Endodermal cell (in vitro differentiated cells): ENCODE measurements at regions not wholly inside any gene's neighbourhood (a gene's known extent, or its start where the extent isn't known, plus 50 kb on each side); places are given as distances from the start of the nearest gene placed in this dataset.

ENCODE experiments used
- DNase-seq: peaks from one replicate; pipeline ENCODE4 v3.0.0-alpha.2; 2017
- H3K27ac ChIP-seq: 2 replicates; pipeline ENCODE4 v1.5.1; 2013; ENCODE audit warnings: mild to moderate bottlenecking, low read depth, low read length, moderate library complexity
- H3K27me3 ChIP-seq: 2 replicates; pipeline ENCODE4 v1.6.1; 2013; ENCODE audit warnings: mild to moderate bottlenecking, low read length, moderate library complexity; ENCODE audit not compliant: insufficient read depth, control insufficient read depth, poor library complexity, severe bottlenecking
- H3K36me3 ChIP-seq: 2 replicates; pipeline ENCODE4 v1.7.0; 2013; ENCODE audit warnings: mild to moderate bottlenecking, low read length, moderate library complexity; ENCODE audit not compliant: control insufficient read depth, insufficient read depth
- H3K4me1 ChIP-seq: one replicate; pipeline ENCODE4 v1.7.0; 2013; ENCODE audit warnings: low read length; ENCODE audit not compliant: control insufficient read depth, insufficient read depth
- H3K4me3 ChIP-seq: 2 replicates; pipeline ENCODE4 v1.5.1; 2013; ENCODE audit warnings: mild to moderate bottlenecking, low read length, moderate library complexity
- H3K9ac ChIP-seq: 2 replicates; pipeline ENCODE4 v1.6.1; 2013; ENCODE audit warnings: mild to moderate bottlenecking, low read length, moderate library complexity; ENCODE audit not compliant: poor library complexity, severe bottlenecking; ENCODE audit errors: extremely low read depth
- H3K9me3 ChIP-seq: 2 replicates; pipeline ENCODE4 v1.6.1; 2013; ENCODE audit warnings: mild to moderate bottlenecking, low read length, moderate library complexity; ENCODE audit not compliant: control insufficient read depth
- H3K27ac Mint-ChIP-seq: 2 replicates; pipeline ENCODE4 v1.8.0; 2020; ENCODE audit warnings: mixed read lengths
- H3K27me3 Mint-ChIP-seq: 2 replicates; pipeline ENCODE4 v1.8.0; 2021; ENCODE audit warnings: mild to moderate bottlenecking, mixed read lengths; ENCODE audit not compliant: insufficient read depth
- H3K36me3 Mint-ChIP-seq: 2 replicates; pipeline ENCODE4 v1.8.0; 2020; ENCODE audit warnings: low read depth, mixed read lengths
- H3K4me1 Mint-ChIP-seq: 2 replicates; pipeline ENCODE4 v1.8.0; 2020; ENCODE audit warnings: mixed read lengths
- H3K4me3 Mint-ChIP-seq: 2 replicates; pipeline ENCODE4 v1.8.0; 2020; ENCODE audit warnings: mild to moderate bottlenecking, moderate library complexity, mixed read lengths
- H3K9me3 Mint-ChIP-seq: 2 replicates; pipeline ENCODE4 v1.8.0; 2020; ENCODE audit warnings: mild to moderate bottlenecking, mixed read lengths
- CTCF ChIP-seq: fragments of 200-600 bp; sonication (generic); conservative IDR thresholded peaks from 2 replicates; pipeline ENCODE4 v1.5.0; 2021; ENCODE audit warnings: antibody characterized with exemption, mild to moderate bottlenecking
- WGBS, 2 experiments: methylation state at CpG; one replicate each; pipeline versions ENCODE4 v1.1.5 to v1.1.7; 2013; ENCODE audit warnings: missing lambda C conversion rate in 2 of 2, mixed read lengths in 1 of 2; ENCODE audit not compliant: insufficient coverage in 1 of 2, insufficient read length in 1 of 2; 5-methylcytosine and 5-hydroxymethylcytosine counted together

GRCh38 chr4:123465416-123465815, 68.8 kb downstream of the SPRY1 start:
- H3K36me3 Mint-ChIP-seq: no peaks in the 10 kb centered on the region
- Histone ChIP-seq H3K9ac (no peak overlapping the region), H3K4me3 (no peak overlapping the region), H3K36me3 (no peaks in the 10 kb centered on the region), H3K27me3 (no peaks in the 10 kb centered on the region), H3K27ac (no peak overlapping the region), H3K4me1 (no peaks in the 10 kb centered on the region), H3K9me3 (no peaks in the 10 kb centered on the region)
- H3K9me3 Mint-ChIP-seq: no peaks in the 10 kb centered on the region
- no peak overlapping the region for H3K27ac Mint-ChIP-seq
- WGBS, 2 experiments: 90 to 96% methylated on average over 5 of the region's 6 CpGs
- TF ChIP-seq CTCF: no peak
- H3K27me3 Mint-ChIP-seq: no peaks in the 10 kb centered on the region
- peaks cover 10% of the 10 kb centered on the region for H3K4me1 Mint-ChIP-seq
- no peak for DNase-seq
- no peak overlapping the region for H3K4me3 Mint-ChIP-seq

DNA sequence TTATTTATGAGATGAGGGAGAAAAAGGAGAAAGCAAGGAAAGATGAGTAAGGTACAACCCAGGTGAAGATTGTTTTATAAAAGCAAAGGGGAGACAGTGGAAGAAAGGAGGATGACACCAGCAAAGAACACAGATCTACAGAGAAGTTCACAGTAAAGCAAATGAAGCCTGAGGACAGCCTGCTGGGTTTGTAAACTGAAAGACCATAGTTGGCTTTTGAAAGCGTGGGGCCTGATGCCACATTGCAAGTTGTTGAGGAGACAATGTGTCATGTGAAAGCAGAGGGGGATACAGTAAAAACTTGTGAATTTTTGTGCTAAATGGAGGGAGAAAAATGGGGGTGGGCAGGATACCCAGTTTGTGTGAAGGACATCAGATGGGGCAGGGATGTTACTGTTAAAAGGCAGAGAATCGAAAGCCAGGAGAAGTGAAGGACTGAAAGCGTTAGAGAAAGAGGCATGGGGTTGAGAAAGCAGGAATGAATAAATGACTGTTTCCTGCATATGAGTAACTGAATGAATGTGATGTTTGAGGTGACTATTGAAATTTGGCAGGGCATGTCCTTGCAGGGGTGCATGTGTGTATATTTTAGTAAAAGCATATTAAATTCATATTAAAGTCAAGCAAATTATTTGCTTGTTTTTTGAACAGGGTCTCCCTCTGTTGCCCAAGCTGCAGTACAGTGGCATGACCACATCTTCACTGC, 69.6 kb downstream of the SPRY1 start:
- DNase-seq: no peak
- Mint-ChIP-seq H3K4me1 (peaks cover 10% of the 10 kb centered on the region), H3K9me3 (no peaks in the 10 kb centered on the region), H3K27ac (no peak overlapping the region), H3K36me3 (no peaks in the 10 kb centered on the region), H3K27me3 (no peaks in the 10 kb centered on the region), H3K4me3 (no peak overlapping the region)
- no peak overlapping the region for H3K9ac ChIP-seq
- TF ChIP-seq CTCF: no peak
- no peak overlapping the region for H3K4me3 ChIP-seq
- H3K27me3 ChIP-seq: no peaks in the 10 kb centered on the region
- no peaks in the 10 kb centered on the region for H3K36me3 ChIP-seq
- WGBS, 2 experiments: 57 to 62% methylated on average over 3 of the region's 3 CpGs
- H3K9me3 ChIP-seq: no peaks in the 10 kb centered on the region
- no peaks in the 10 kb centered on the region for H3K4me1 ChIP-seq
- no peak overlapping the region for H3K27ac ChIP-seq

- H3K4me3 ChIP-seq: no peak overlapping the region
- no peaks in the 10 kb centered on the region for H3K27me3 Mint-ChIP-seq
- TF ChIP-seq CTCF: no peak
- H3K4me1 ChIP-seq: no peaks in the 10 kb centered on the region
- H3K9me3 Mint-ChIP-seq: no peaks in the 10 kb centered on the region
- H3K36me3 ChIP-seq: no peaks in the 10 kb centered on the region
- H3K27me3 ChIP-seq: no peaks in the 10 kb centered on the region
- no peaks in the 10 kb centered on the region for H3K9me3 ChIP-seq
- no peak for DNase-seq
- WGBS, 2 experiments: 43 to 80% methylated on average over 1 to 2 of the region's 2 CpGs
- no peak overlapping the region for H3K27ac Mint-ChIP-seq
- H3K4me1 Mint-ChIP-seq: peaks cover 10% of the 10 kb centered on the region
- H3K4me3 Mint-ChIP-seq: no peak overlapping the region
- no peak overlapping the region for H3K9ac ChIP-seq
- H3K27ac ChIP-seq: no peak overlapping the region
- no peaks in the 10 kb centered on the region for H3K36me3 Mint-ChIP-seq
These were observed 72.0 kb downstream of the SPRY1 start for GRCh38 chr4:123468479-123469031.
